ENCODE measurements at regions not wholly inside any gene's neighbourhood (a gene's known extent, or its start where the extent isn't known, plus 50 kb on each side); places are given as distances from the start of the nearest gene placed in this dataset.

- intact Hi-C loops (cut with micrococcal nuclease; ENCODE audit: unreplicated experiment) (no loop called here), in situ Hi-C loops (cut with MboI) (no loop called here)
- ChIA-PET POLR2A (interaction anchor here (0.6 kb wide), 1 partner anchor 468 kb away, joined by 5 read pairs; no protein-coding TSS in a partner anchor), RAD21 (ENCODE audit: unreplicated experiment) (no interaction called here), SMC1A (ENCODE audit: uncharacterized antibody, unreplicated experiment) (interaction anchor here (0.7 to 1.0 kb wide), 2 partner anchors 18 to 619 kb away, joined by 3 read pairs; no protein-coding TSS in a partner anchor), CTCF (no interaction called here)
- Histone ChIP-seq H3K4me2 (ENCODE audit: control insufficient read depth, insufficient read depth) (no peak overlapping the region), H2AFZ (ENCODE audit: control insufficient read depth, low read depth, low read length) (no peak overlapping the region), H3K79me2 (ENCODE audit: control insufficient read depth, insufficient read depth, low read length) (no peaks in the 10 kb centered on the region), H3K27me3 (replicated peaks in 1 of 2; ENCODE audit: control insufficient read depth in 2 of 2, insufficient read depth in 2 of 2, low read length in 1 of 2) (no peaks in the 10 kb centered on the region), H3K36me3 (ENCODE audit: control insufficient read depth in 2 of 2, insufficient read depth in 2 of 2, low read length in 1 of 2) (no peaks in the 10 kb centered on the region), H3K27ac (ENCODE audit: control insufficient read depth, insufficient read depth) (no peak overlapping the region), H3K4me1 (ENCODE audit: control insufficient read depth, insufficient read depth, low read length) (no peaks in the 10 kb centered on the region), H3K4me3 (no peak overlapping the region), H3K9me3 (replicated peaks; ENCODE audit: control insufficient read depth, insufficient read depth, low read length) (no peaks in the 10 kb centered on the region), H4K20me1 (ENCODE audit: control insufficient read depth, insufficient read depth) (no peaks in the 10 kb centered on the region), H3K9ac (ENCODE audit: control insufficient read depth, insufficient read depth, low read length) (no peak overlapping the region)
- ATAC-seq (no peak), FAIRE-seq (no peak), DNase-seq (ENCODE audit: low read depth, low spot score) (no peak)
- 0% methylated on average over 1 of the region's 1 CpG for WGBS (ENCODE audit: insufficient coverage, insufficient replicate concordance, low lambda C conversion rate, missing lambda C conversion rate)
- BruUV-seq (replicated peaks): no TSS peak
- no peak for TF ChIP-seq RB1 (IDR thresholded peaks at IDR 0.05; ENCODE audit: borderline replicate concordance)
These were observed 630.5 kb upstream of the LMCD1 start for GRCh38 chr3:7871003-7871560.

- H3K79me2 ChIP-seq (ENCODE audit: control insufficient read depth, insufficient read depth, low read length): no peaks in the 10 kb centered on the region
- SMC1A ChIA-PET (ENCODE audit: uncharacterized antibody, unreplicated experiment): no interaction called here
- no peak overlapping the region for H3K9ac ChIP-seq (ENCODE audit: control insufficient read depth, insufficient read depth, low read length)
- BruUV-seq (replicated peaks): no TSS peak
- in situ Hi-C loops (cut with MboI): no loop called here
- H3K36me3 ChIP-seq (ENCODE audit: control insufficient read depth in 2 of 2, insufficient read depth in 2 of 2, low read length in 1 of 2): no peaks in the 10 kb centered on the region
- no peaks in the 10 kb centered on the region for H3K27me3 ChIP-seq (replicated peaks in 1 of 2; ENCODE audit: control insufficient read depth in 2 of 2, insufficient read depth in 2 of 2, low read length in 1 of 2)
- intact Hi-C loops (cut with micrococcal nuclease; ENCODE audit: unreplicated experiment): no loop called here
- H4K20me1 ChIP-seq (ENCODE audit: control insufficient read depth, insufficient read depth): no peaks in the 10 kb centered on the region
- H3K4me2 ChIP-seq (ENCODE audit: control insufficient read depth, insufficient read depth): no peak overlapping the region
- no peaks in the 10 kb centered on the region for H3K9me3 ChIP-seq (replicated peaks; ENCODE audit: control insufficient read depth, insufficient read depth, low read length)
- 73% methylated on average over 1 of the region's 1 CpG for WGBS (ENCODE audit: insufficient coverage, insufficient replicate concordance, low lambda C conversion rate, missing lambda C conversion rate)
- no peaks in the 10 kb centered on the region for H3K4me1 ChIP-seq (ENCODE audit: control insufficient read depth, insufficient read depth, low read length)
- CTCF ChIA-PET: no interaction called here
- no peak overlapping the region for H3K27ac ChIP-seq (ENCODE audit: control insufficient read depth, insufficient read depth)
- POLR2A ChIA-PET: no interaction called here
- FAIRE-seq: no peak
- DNase-seq (ENCODE audit: low read depth, low spot score): no peak
- no peak for ATAC-seq
- no peak overlapping the region for H3K4me3 ChIP-seq
- no peak overlapping the region for H2AFZ ChIP-seq (ENCODE audit: control insufficient read depth, low read depth, low read length)
- RAD21 ChIA-PET (ENCODE audit: unreplicated experiment): no interaction called here
- TF ChIP-seq TCF12 (IDR thresholded peaks at IDR 0.05; ENCODE audit: low read depth, low read length): no peak
- TF ChIP-seq CEBPZ (IDR thresholded peaks at IDR 0.05; ENCODE audit: low read depth, low read length): no peak
- TF ChIP-seq WRNIP1 (IDR thresholded peaks at IDR 0.05; ENCODE audit: borderline replicate concordance, low read depth, low read length): no peak
- no peak for TF ChIP-seq ZBTB40 (IDR thresholded peaks at IDR 0.05; ENCODE audit: borderline replicate concordance)
- TF ChIP-seq NFXL1 (IDR thresholded peaks at IDR 0.05; ENCODE audit: borderline replicate concordance): no peak
- no peak for TF ChIP-seq NFIC (IDR thresholded peaks at IDR 0.05; ENCODE audit: low read depth, low read length)
- TF ChIP-seq YY1 (IDR thresholded peaks at IDR 0.05; ENCODE audit: low read depth, low read length): no peak
- no peak for TF ChIP-seq SREBF2 (IDR thresholded peaks at IDR 0.05; ENCODE audit: low read length)
- no peak for TF ChIP-seq SIX5 (IDR thresholded peaks at IDR 0.05; ENCODE audit: low read depth, low read length, severe bottlenecking)
- no peak for TF ChIP-seq EGR1 (IDR thresholded peaks at IDR 0.05; ENCODE audit: borderline replicate concordance in 1 of 2, low read depth in 2 of 2, low read length in 2 of 2)
These were observed 627.5 kb upstream of the LMCD1 start for GRCh38 chr3:7874116-7874515.
